ENCODE measurements at regions not wholly inside any gene's neighbourhood (a gene's known extent, or its start where the extent isn't known, plus 50 kb on each side); places are given as distances from the start of the nearest gene placed in this dataset.

- no peak for TF ChIP-seq AFF4 (CRISPR knock-in tag; IDR thresholded peaks at IDR 0.05; ENCODE audit: borderline replicate concordance)
- no peak for TF ChIP-seq NFYB (CRISPR knock-in tag; conservative IDR thresholded peaks at IDR 0.05; ENCODE audit: low read depth)
- no peak for TF ChIP-seq ERG (CRISPR knock-in tag; IDR thresholded peaks at IDR 0.05)
- TF ChIP-seq AR (CRISPR knock-in tag; IDR thresholded peaks at IDR 0.05): no peak
- no peak for TF ChIP-seq RORB (CRISPR knock-in tag; IDR thresholded peaks at IDR 0.05)
These were observed 406.0 kb downstream of the TMEM135 start (continued) for GRCh38 chr11:87443707-87444106.

- Mint-ChIP-seq H3K27ac (no peak overlapping the region), H3K9me3 (no peaks in the 10 kb centered on the region), H3K27me3 (ENCODE audit: low read depth) (no peaks in the 10 kb centered on the region), H3K36me3 (no peaks in the 10 kb centered on the region), H3K4me1 (no peaks in the 10 kb centered on the region), H3K4me3 (no peak overlapping the region)
- ChIA-PET CTCF (interaction anchor here (1.0 kb wide), 1 partner anchor 19 kb away, joined by 4 read pairs; no protein-coding TSS in a partner anchor), POLR2A (no interaction called here)
- TF ChIP-seq CBFB (CRISPR knock-in tag; IDR thresholded peaks at IDR 0.05; ENCODE audit: low read depth) (no peak), EMX1 (CRISPR knock-in tag; IDR thresholded peaks at IDR 0.05) (no peak), CTCF (IDR thresholded peaks at IDR 0.05) (no peak), CREB1 (CRISPR knock-in tag; IDR thresholded peaks at IDR 0.05) (no peak), FOXK1 (CRISPR knock-in tag; IDR thresholded peaks at IDR 0.05) (no peak), ATF2 (CRISPR knock-in tag; IDR thresholded peaks at IDR 0.05; ENCODE audit: borderline replicate concordance, low read depth) (no peak), PRRX2 (CRISPR knock-in tag; IDR thresholded peaks at IDR 0.05) (no peak), SMAD4 (CRISPR knock-in tag; IDR thresholded peaks at IDR 0.05) (no peak), CREM (CRISPR knock-in tag; IDR thresholded peaks at IDR 0.05) (no peak), ESRRA (CRISPR knock-in tag; IDR thresholded peaks at IDR 0.05; ENCODE audit: borderline replicate concordance) (no peak)
- DNase-seq (ENCODE audit: low spot score) (no peak), ATAC-seq (no peak)
These were observed 402.5 kb downstream of the TMEM135 start for GRCh38 chr11:87440076-87440770.
